GM12874 (cell line): ENCODE measurements at regions not wholly inside any gene's neighbourhood (a gene's known extent, or its start where the extent isn't known, plus 50 kb on each side); places are given as distances from the start of the nearest gene placed in this dataset.

ENCODE experiments used
- TF ChIP-seq, protein P1 (sequence below): IDR thresholded peaks from 2 replicates; pipeline ENCODE4 v1.5.1; 2011; ENCODE audit warnings: low read depth, mild to moderate bottlenecking, control low read depth, low read length, moderate library complexity; ENCODE audit not compliant: insufficient read depth

- TF ChIP-seq, protein P1, sequence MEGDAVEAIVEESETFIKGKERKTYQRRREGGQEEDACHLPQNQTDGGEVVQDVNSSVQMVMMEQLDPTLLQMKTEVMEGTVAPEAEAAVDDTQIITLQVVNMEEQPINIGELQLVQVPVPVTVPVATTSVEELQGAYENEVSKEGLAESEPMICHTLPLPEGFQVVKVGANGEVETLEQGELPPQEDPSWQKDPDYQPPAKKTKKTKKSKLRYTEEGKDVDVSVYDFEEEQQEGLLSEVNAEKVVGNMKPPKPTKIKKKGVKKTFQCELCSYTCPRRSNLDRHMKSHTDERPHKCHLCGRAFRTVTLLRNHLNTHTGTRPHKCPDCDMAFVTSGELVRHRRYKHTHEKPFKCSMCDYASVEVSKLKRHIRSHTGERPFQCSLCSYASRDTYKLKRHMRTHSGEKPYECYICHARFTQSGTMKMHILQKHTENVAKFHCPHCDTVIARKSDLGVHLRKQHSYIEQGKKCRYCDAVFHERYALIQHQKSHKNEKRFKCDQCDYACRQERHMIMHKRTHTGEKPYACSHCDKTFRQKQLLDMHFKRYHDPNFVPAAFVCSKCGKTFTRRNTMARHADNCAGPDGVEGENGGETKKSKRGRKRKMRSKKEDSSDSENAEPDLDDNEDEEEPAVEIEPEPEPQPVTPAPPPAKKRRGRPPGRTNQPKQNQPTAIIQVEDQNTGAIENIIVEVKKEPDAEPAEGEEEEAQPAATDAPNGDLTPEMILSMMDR = no peak
These were observed 80.4 kb downstream of the DLEU7 start for GRCh38 chr13:50762969-50763567.

DNA sequence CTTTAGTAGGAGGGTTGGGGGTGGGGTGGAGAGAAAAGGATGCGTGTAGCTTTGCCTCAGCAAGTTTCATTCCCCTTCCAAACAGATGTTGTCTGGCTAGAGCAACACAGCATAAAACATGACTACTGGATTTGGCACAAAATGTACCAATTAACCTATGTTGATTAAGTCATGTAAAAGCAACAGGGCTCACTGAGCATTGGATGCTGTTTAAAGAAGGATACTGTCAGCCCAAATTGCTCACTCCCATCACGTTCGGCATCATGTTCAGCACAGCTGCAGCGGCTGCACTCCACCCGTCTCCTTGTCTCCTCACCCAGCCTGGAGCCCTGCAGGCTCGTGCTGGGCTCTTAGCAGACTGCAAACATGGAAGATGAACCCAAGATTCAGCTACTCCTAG is 77.5 kb downstream of the DLEU7 start:
- TF ChIP-seq, protein P1 = no peak

GRCh38 chr13:50766695-50767094 is 76.8 kb downstream of the DLEU7 start:
- TF ChIP-seq, protein P1 = no peak
